HG02840 (cell line): ENCODE measurements at regions not wholly inside any gene's neighbourhood (a gene's known extent, or its start where the extent isn't known, plus 50 kb on each side); places are given as distances from the start of the nearest gene placed in this dataset.
"Not testable (repeated sequence)": the region's sequence is repeated elsewhere in the genome, so short reads cannot be mapped to it uniquely, and the experiment has no call there.

Experiments
- ATAC-seq: cut with Tn5 transposase; IDR thresholded peaks from one replicate; pipeline ENCODE4 v1.9.1; 2021; ENCODE audit warnings: mild to moderate bottlenecking, moderate library complexity, moderate number of reproducible peaks; ENCODE audit not compliant: unreplicated experiment, low FRiP score

- ATAC-seq: not testable (repeated sequence)
Observed at GRCh38 chrX:96486687-96487086, 198.0 kb upstream of the DIAPH2 start.

GRCh38 chrX:96502507-96502906 is 182.1 kb upstream of the DIAPH2 start:
- no peak for ATAC-seq

GRCh38 chrX:96529386-96529785 is 155.3 kb upstream of the DIAPH2 start:
- ATAC-seq: not testable (repeated sequence)

GRCh38 chrX:96538104-96538725 is 146.4 kb upstream of the DIAPH2 start:
- no peak for ATAC-seq

GRCh38 chrX:96540111-96540631 is 144.5 kb upstream of the DIAPH2 start:
- ATAC-seq: no peak

GRCh38 chrX:96546281-96546680 is 138.4 kb upstream of the DIAPH2 start:
- ATAC-seq: not testable (repeated sequence)

- ATAC-seq: no peak
Observed at GRCh38 chrX:96551322-96551872, 133.2 kb upstream of the DIAPH2 start.

- ATAC-seq: no peak
Observed at GRCh38 chrX:96556886-96557285, 127.8 kb upstream of the DIAPH2 start.

- not testable (repeated sequence) for ATAC-seq
Observed at GRCh38 chrX:96561129-96561528, 123.5 kb upstream of the DIAPH2 start.

- no peak for ATAC-seq
Observed at GRCh38 chrX:96563646-96564045, 121.0 kb upstream of the DIAPH2 start.

GRCh38 chrX:96564595-96564994 is 120.0 kb upstream of the DIAPH2 start:
- ATAC-seq: no peak

GRCh38 chrX:96566878-96567277 is 117.8 kb upstream of the DIAPH2 start:
- no peak for ATAC-seq

GRCh38 chrX:96568071-96568470 is 116.6 kb upstream of the DIAPH2 start:
- no peak for ATAC-seq

- no peak for ATAC-seq
Observed at GRCh38 chrX:96569034-96569433, 115.6 kb upstream of the DIAPH2 start.

GRCh38 chrX:96575011-96575410 is 109.6 kb upstream of the DIAPH2 start:
- ATAC-seq: no peak

GRCh38 chrX:96576368-96576767 is 108.3 kb upstream of the DIAPH2 start:
- no peak for ATAC-seq

GRCh38 chrX:96578781-96579180 is 105.9 kb upstream of the DIAPH2 start:
- ATAC-seq: no peak

GRCh38 chrX:96579252-96579651 is 105.4 kb upstream of the DIAPH2 start:
- ATAC-seq: no peak

GRCh38 chrX:96590403-96590802 is 94.2 kb upstream of the DIAPH2 start:
- ATAC-seq: no peak

- no peak for ATAC-seq
Observed at GRCh38 chrX:96591421-96591820, 93.2 kb upstream of the DIAPH2 start.

- ATAC-seq: not testable (repeated sequence)
Observed at GRCh38 chrX:96597847-96598246, 86.8 kb upstream of the DIAPH2 start.

- ATAC-seq: no peak
Observed at GRCh38 chrX:96611619-96612362, 72.9 kb upstream of the DIAPH2 start.
